Colonic mucosa (tissue), 4 donors: ENCODE measurements at regions not wholly inside any gene's neighbourhood (a gene's known extent, or its start where the extent isn't known, plus 50 kb on each side); places are given as distances from the start of the nearest gene placed in this dataset.

Experiments used
- DNase-seq: peaks from one replicate; pipeline ENCODE4 v3.0.0-alpha.2; 2020
- H3K27ac ChIP-seq: fragments of 200-600 bp; one replicate; pipeline ENCODE4 v1.8.0; 2021
- H3K27me3 ChIP-seq: fragments of 200-600 bp; one replicate; pipeline ENCODE4 v1.8.0; 2021
- H3K36me3 ChIP-seq: fragments of 200-600 bp; one replicate; pipeline ENCODE4 v1.8.0; 2021
- H3K4me1 ChIP-seq: fragments of 200-600 bp; one replicate; pipeline ENCODE4 v1.8.0; 2021; ENCODE audit warnings: mild to moderate bottlenecking
- H3K4me3 ChIP-seq: fragments of 200-600 bp; one replicate; pipeline ENCODE4 v1.8.0; 2021
- H3K9ac ChIP-seq, 2 donors: one replicate each; pipeline ENCODE4 v1.7.0; 2013; ENCODE audit warnings: control low read depth in 2 of 2, low read depth in 2 of 2, low read length in 2 of 2
- H3K9me3 ChIP-seq: fragments of 200-600 bp; one replicate; pipeline ENCODE4 v1.8.0; 2021
- CTCF ChIP-seq: fragments of 200-600 bp; IDR thresholded peaks from one replicate; pipeline ENCODE4 v1.8.0; 2022; ENCODE audit warnings: antibody characterized with exemption, mild to moderate bottlenecking
- intact Hi-C: fragments of 100-400 bp; cut with DNase I; formaldehyde crosslinking; loops from one replicate; pipeline ENCODE4 v1.14.1; 2022
- donor health status: healthy.
- donor health status: DM: no; HTN: no; CAD: no.
- donor health status: DM: no; HTN: no; CAD: no.

GRCh38 chr18:47411159-47411558, 159.7 kb upstream of the SKOR2 start:
- TF ChIP-seq CTCF = no peak
- Histone ChIP-seq H3K9ac (no peak overlapping the region), H3K4me3 (no peak overlapping the region), H3K36me3 (no peaks in the 10 kb centered on the region), H3K4me1 (no peaks in the 10 kb centered on the region), H3K9me3 (no peaks in the 10 kb centered on the region), H3K27ac (no peak overlapping the region), H3K27me3 (no peaks in the 10 kb centered on the region)
- intact Hi-C loops = no loop called here
- no peak for DNase-seq

- Histone ChIP-seq H3K4me3 (no peak overlapping the region), H3K27ac (no peak overlapping the region), H3K9ac (no peak overlapping the region), H3K27me3 (no peaks in the 10 kb centered on the region), H3K9me3 (no peaks in the 10 kb centered on the region), H3K36me3 (no peaks in the 10 kb centered on the region), H3K4me1 (no peaks in the 10 kb centered on the region)
- TF ChIP-seq CTCF = no peak
- intact Hi-C loops = no loop called here
- no peak for DNase-seq
Measured at GRCh38 chr18:47410139-47410538, 158.7 kb upstream of the SKOR2 start.

GRCh38 chr18:47409519-47409918, 158.1 kb upstream of the SKOR2 start:
- no peak overlapping the region for H3K27ac ChIP-seq
- no peak for TF ChIP-seq CTCF
- H3K9ac ChIP-seq = no peak overlapping the region
- H3K4me1 ChIP-seq = no peaks in the 10 kb centered on the region
- no peaks in the 10 kb centered on the region for H3K27me3 ChIP-seq
- H3K4me3 ChIP-seq = no peak overlapping the region
- no peaks in the 10 kb centered on the region for H3K9me3 ChIP-seq
- H3K36me3 ChIP-seq = no peaks in the 10 kb centered on the region
- DNase-seq = no peak
- intact Hi-C loops = no loop called here

- DNase-seq = no peak
- Histone ChIP-seq H3K4me1 (no peaks in the 10 kb centered on the region), H3K9ac (no peak overlapping the region), H3K27me3 (no peaks in the 10 kb centered on the region), H3K9me3 (no peaks in the 10 kb centered on the region), H3K27ac (no peak overlapping the region), H3K36me3 (no peaks in the 10 kb centered on the region), H3K4me3 (no peak overlapping the region)
- no peak for TF ChIP-seq CTCF
- intact Hi-C loops = no loop called here
Measured at GRCh38 chr18:47407736-47408135, 156.3 kb upstream of the SKOR2 start.

- no peaks in the 10 kb centered on the region for H3K27me3 ChIP-seq
- H3K36me3 ChIP-seq = no peaks in the 10 kb centered on the region
- TF ChIP-seq CTCF = no peak
- DNase-seq = no peak
- H3K9ac ChIP-seq = no peak overlapping the region
- H3K4me3 ChIP-seq = no peak overlapping the region
- H3K4me1 ChIP-seq = no peaks in the 10 kb centered on the region
- intact Hi-C loops = no loop called here
- no peak overlapping the region for H3K27ac ChIP-seq
- H3K9me3 ChIP-seq = no peaks in the 10 kb centered on the region
Measured at GRCh38 chr18:47404845-47405244, 153.4 kb upstream of the SKOR2 start.

GRCh38 chr18:47403949-47404348, 152.5 kb upstream of the SKOR2 start:
- H3K9ac ChIP-seq = no peak overlapping the region
- H3K9me3 ChIP-seq = no peaks in the 10 kb centered on the region
- H3K36me3 ChIP-seq = no peaks in the 10 kb centered on the region
- H3K27ac ChIP-seq = no peak overlapping the region
- H3K4me3 ChIP-seq = no peak overlapping the region
- no peaks in the 10 kb centered on the region for H3K27me3 ChIP-seq
- H3K4me1 ChIP-seq = no peaks in the 10 kb centered on the region
- no peak for DNase-seq
- intact Hi-C loops = no loop called here
- TF ChIP-seq CTCF = no peak
